ENCODE measurements at regions not wholly inside any gene's neighbourhood (a gene's known extent, or its start where the extent isn't known, plus 50 kb on each side); places are given as distances from the start of the nearest gene placed in this dataset.

DNA sequence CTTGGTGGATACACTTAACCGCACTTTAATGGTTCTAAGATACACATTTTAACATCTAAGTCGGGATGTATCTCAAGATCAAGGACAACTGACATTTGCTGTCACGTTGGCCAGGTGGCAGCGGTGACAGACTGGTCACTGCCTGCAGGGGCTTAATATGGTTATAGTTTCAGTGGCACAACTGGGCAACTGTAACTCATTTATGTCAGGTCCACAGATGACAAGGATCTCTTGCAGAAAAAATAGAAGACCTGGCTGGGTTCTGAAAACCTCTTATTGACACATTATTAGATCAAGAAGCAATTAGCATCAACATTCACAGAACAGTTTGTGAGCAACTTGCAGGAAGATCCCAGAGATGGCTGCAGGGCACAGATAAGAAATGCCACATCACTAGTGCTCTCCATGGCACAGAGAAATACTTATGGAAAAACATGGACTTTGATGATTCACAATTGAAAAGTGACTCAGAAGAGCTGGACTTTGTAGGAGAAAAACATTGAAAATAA, 99.6 kb upstream of the SORBS2 start:
- no peaks in the 10 kb centered on the region for H3K9me3 ChIP-seq (ENCODE audit: control insufficient read depth in 2 of 2, low read length in 2 of 2)
- no peaks in the 10 kb centered on the region for H3K27me3 ChIP-seq (ENCODE audit: control insufficient read depth in 1 of 2, insufficient read depth in 2 of 2, low read length in 2 of 2)
- H3K4me1 ChIP-seq (ENCODE audit: control insufficient read depth, insufficient read depth, low read length): no peaks in the 10 kb centered on the region
- no peak overlapping the region for H3K27ac ChIP-seq (ENCODE audit: low read length)
- no peak overlapping the region for H3K9ac ChIP-seq (ENCODE audit: low read length in 2 of 2)
- H3K36me3 ChIP-seq (ENCODE audit: control insufficient read depth in 2 of 2, insufficient read depth in 2 of 2, low read length in 2 of 2): no peaks in the 10 kb centered on the region
- H3K4me3 ChIP-seq (ENCODE audit: low read length in 2 of 2): no peak overlapping the region

GRCh38 chr4:185912779-185913178, 100.8 kb upstream of the SORBS2 start:
- Histone ChIP-seq H3K9me3 (ENCODE audit: control insufficient read depth in 2 of 2, low read length in 2 of 2) (no peaks in the 10 kb centered on the region), H3K4me3 (ENCODE audit: low read length in 2 of 2) (no peak overlapping the region), H3K27me3 (ENCODE audit: control insufficient read depth in 1 of 2, insufficient read depth in 2 of 2, low read length in 2 of 2) (no peaks in the 10 kb centered on the region), H3K4me1 (ENCODE audit: control insufficient read depth, insufficient read depth, low read length) (no peaks in the 10 kb centered on the region), H3K27ac (ENCODE audit: low read length) (no peak overlapping the region), H3K9ac (ENCODE audit: low read length in 2 of 2) (no peak overlapping the region), H3K36me3 (ENCODE audit: control insufficient read depth in 2 of 2, insufficient read depth in 2 of 2, low read length in 2 of 2) (no peaks in the 10 kb centered on the region)

- Histone ChIP-seq H3K36me3 (ENCODE audit: control insufficient read depth in 2 of 2, insufficient read depth in 2 of 2, low read length in 2 of 2) (no peaks in the 10 kb centered on the region), H3K4me3 (ENCODE audit: low read length in 2 of 2) (no peak overlapping the region), H3K9ac (ENCODE audit: low read length in 2 of 2) (no peak overlapping the region), H3K9me3 (ENCODE audit: control insufficient read depth in 2 of 2, low read length in 2 of 2) (no peaks in the 10 kb centered on the region), H3K27me3 (ENCODE audit: control insufficient read depth in 1 of 2, insufficient read depth in 2 of 2, low read length in 2 of 2) (no peaks in the 10 kb centered on the region), H3K27ac (ENCODE audit: low read length) (no peak overlapping the region), H3K4me1 (ENCODE audit: control insufficient read depth, insufficient read depth, low read length) (no peaks in the 10 kb centered on the region)
Measured at GRCh38 chr4:185914583-185915199, 102.7 kb upstream of the SORBS2 start.

GRCh38 chr4:185915271-185915670, 103.3 kb upstream of the SORBS2 start:
- Histone ChIP-seq H3K4me3 (ENCODE audit: low read length in 2 of 2) (no peak overlapping the region), H3K36me3 (ENCODE audit: control insufficient read depth in 2 of 2, insufficient read depth in 2 of 2, low read length in 2 of 2) (no peaks in the 10 kb centered on the region), H3K9me3 (ENCODE audit: control insufficient read depth in 2 of 2, low read length in 2 of 2) (no peaks in the 10 kb centered on the region), H3K27me3 (ENCODE audit: control insufficient read depth in 1 of 2, insufficient read depth in 2 of 2, low read length in 2 of 2) (no peaks in the 10 kb centered on the region), H3K4me1 (ENCODE audit: control insufficient read depth, insufficient read depth, low read length) (no peaks in the 10 kb centered on the region), H3K27ac (ENCODE audit: low read length) (no peak overlapping the region), H3K9ac (ENCODE audit: low read length in 2 of 2) (no peak overlapping the region)

DNA sequence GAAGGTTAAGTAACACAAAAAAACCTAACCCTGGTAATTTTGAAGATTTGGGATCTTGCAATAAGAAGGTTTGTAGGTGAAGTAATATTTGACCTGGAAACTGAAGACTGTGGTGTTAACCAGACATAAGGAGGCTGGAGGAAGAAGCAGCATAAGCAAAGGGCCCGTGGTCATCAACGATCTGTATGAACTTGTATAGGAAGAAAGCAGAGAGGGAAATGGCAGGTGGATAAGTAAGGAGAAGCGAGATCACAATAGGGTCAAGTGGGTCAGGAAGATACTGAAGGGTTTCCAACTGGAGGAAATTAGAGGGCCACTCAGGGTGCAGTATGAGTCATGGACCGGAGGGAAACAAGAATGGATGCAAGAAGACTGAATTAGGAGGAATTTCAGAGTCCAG, 103.8 kb upstream of the SORBS2 start:
- H3K27me3 ChIP-seq (ENCODE audit: control insufficient read depth in 1 of 2, insufficient read depth in 2 of 2, low read length in 2 of 2): no peaks in the 10 kb centered on the region
- no peak overlapping the region for H3K9ac ChIP-seq (ENCODE audit: low read length in 2 of 2)
- no peaks in the 10 kb centered on the region for H3K36me3 ChIP-seq (ENCODE audit: control insufficient read depth in 2 of 2, insufficient read depth in 2 of 2, low read length in 2 of 2)
- no peak overlapping the region for H3K4me3 ChIP-seq (ENCODE audit: low read length in 2 of 2)
- H3K27ac ChIP-seq (ENCODE audit: low read length): no peak overlapping the region
- H3K9me3 ChIP-seq (ENCODE audit: control insufficient read depth in 2 of 2, low read length in 2 of 2): no peaks in the 10 kb centered on the region
- H3K4me1 ChIP-seq (ENCODE audit: control insufficient read depth, insufficient read depth, low read length): no peaks in the 10 kb centered on the region

DNA sequence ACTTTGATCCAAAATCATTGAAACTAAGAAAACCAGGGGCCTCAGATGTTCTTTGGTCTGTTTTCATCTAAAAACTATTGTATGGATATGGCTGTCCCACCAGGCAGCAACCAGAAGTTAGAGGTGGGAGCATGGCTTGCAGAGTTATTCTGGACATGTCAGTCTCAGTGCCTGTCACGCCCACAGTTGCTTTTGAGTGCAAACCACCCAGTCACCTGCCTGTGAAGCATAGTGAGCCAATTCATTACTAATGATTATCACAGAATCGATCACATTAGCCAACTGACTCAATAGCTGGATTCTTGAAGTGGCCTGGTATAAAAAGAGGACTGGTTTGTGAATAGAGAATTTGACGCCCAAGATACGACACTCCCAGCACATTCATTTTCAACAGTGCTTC, 104.2 kb upstream of the SORBS2 start:
- Histone ChIP-seq H3K36me3 (ENCODE audit: control insufficient read depth in 2 of 2, insufficient read depth in 2 of 2, low read length in 2 of 2) (no peaks in the 10 kb centered on the region), H3K4me1 (ENCODE audit: control insufficient read depth, insufficient read depth, low read length) (no peaks in the 10 kb centered on the region), H3K9ac (ENCODE audit: low read length in 2 of 2) (no peak overlapping the region), H3K4me3 (ENCODE audit: low read length in 2 of 2) (no peak overlapping the region), H3K27ac (ENCODE audit: low read length) (no peak overlapping the region), H3K9me3 (ENCODE audit: control insufficient read depth in 2 of 2, low read length in 2 of 2) (no peaks in the 10 kb centered on the region), H3K27me3 (ENCODE audit: control insufficient read depth in 1 of 2, insufficient read depth in 2 of 2, low read length in 2 of 2) (no peaks in the 10 kb centered on the region)

DNA sequence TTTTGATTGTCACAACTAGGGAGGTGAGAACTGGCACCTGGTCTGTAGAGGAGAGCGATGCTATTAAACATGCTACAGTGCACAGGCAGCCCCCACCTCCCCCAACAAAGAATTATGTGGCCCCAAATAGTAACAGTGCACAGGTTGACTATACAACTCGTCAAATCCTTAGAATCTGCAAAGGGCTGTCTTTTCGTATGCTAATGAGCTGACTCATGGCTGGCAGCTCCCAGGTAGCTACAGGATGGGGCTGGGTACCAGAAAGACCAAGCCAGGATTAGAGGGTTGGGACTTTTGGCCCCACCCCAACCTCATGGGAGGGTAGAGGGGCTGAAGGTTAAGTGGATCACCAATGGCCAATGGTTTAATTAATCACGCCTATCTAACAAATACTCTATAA, 104.7 kb upstream of the SORBS2 start:
- no peaks in the 10 kb centered on the region for H3K27me3 ChIP-seq (ENCODE audit: control insufficient read depth in 1 of 2, insufficient read depth in 2 of 2, low read length in 2 of 2)
- H3K9me3 ChIP-seq (ENCODE audit: control insufficient read depth in 2 of 2, low read length in 2 of 2): no peaks in the 10 kb centered on the region
- no peaks in the 10 kb centered on the region for H3K4me1 ChIP-seq (ENCODE audit: control insufficient read depth, insufficient read depth, low read length)
- no peak overlapping the region for H3K27ac ChIP-seq (ENCODE audit: low read length)
- H3K4me3 ChIP-seq (ENCODE audit: low read length in 2 of 2): no peak overlapping the region
- no peak overlapping the region for H3K9ac ChIP-seq (ENCODE audit: low read length in 2 of 2)
- no peaks in the 10 kb centered on the region for H3K36me3 ChIP-seq (ENCODE audit: control insufficient read depth in 2 of 2, insufficient read depth in 2 of 2, low read length in 2 of 2)

- no peak overlapping the region for H3K4me3 ChIP-seq (ENCODE audit: low read length in 2 of 2)
- H3K36me3 ChIP-seq (ENCODE audit: control insufficient read depth in 2 of 2, insufficient read depth in 2 of 2, low read length in 2 of 2): no peaks in the 10 kb centered on the region
- no peaks in the 10 kb centered on the region for H3K9me3 ChIP-seq (ENCODE audit: control insufficient read depth in 2 of 2, low read length in 2 of 2)
- H3K27me3 ChIP-seq (ENCODE audit: control insufficient read depth in 1 of 2, insufficient read depth in 2 of 2, low read length in 2 of 2): no peaks in the 10 kb centered on the region
- no peaks in the 10 kb centered on the region for H3K4me1 ChIP-seq (ENCODE audit: control insufficient read depth, insufficient read depth, low read length)
- no peak overlapping the region for H3K27ac ChIP-seq (ENCODE audit: low read length)
- H3K9ac ChIP-seq (ENCODE audit: low read length in 2 of 2): no peak overlapping the region
Measured at GRCh38 chr4:185919107-185919506, 107.1 kb upstream of the SORBS2 start.

DNA sequence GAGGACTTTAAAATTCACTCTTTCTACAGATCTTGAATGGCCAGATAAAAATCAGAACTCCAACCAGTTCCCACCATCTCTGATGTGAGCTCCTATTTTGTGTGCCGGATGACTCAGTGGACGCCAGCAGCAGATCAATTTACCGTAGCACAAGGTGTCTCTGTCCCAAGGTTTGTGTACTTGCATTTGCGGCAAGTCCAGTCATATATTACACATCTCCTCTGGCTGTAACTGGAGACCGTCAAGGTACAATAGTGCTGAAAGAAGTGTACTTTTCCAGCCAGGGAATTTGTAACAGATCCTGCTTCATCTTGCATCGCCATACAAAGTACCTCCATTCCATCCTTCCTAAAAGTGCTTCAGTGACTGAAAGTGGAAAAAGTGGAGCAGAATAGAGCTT, 108.2 kb upstream of the SORBS2 start:
- no peak overlapping the region for H3K4me3 ChIP-seq (ENCODE audit: low read length in 2 of 2)
- no peak overlapping the region for H3K9ac ChIP-seq (ENCODE audit: low read length in 2 of 2)
- no peaks in the 10 kb centered on the region for H3K27me3 ChIP-seq (ENCODE audit: control insufficient read depth in 1 of 2, insufficient read depth in 2 of 2, low read length in 2 of 2)
- no peaks in the 10 kb centered on the region for H3K4me1 ChIP-seq (ENCODE audit: control insufficient read depth, insufficient read depth, low read length)
- H3K27ac ChIP-seq (ENCODE audit: low read length): no peak overlapping the region
- no peaks in the 10 kb centered on the region for H3K9me3 ChIP-seq (ENCODE audit: control insufficient read depth in 2 of 2, low read length in 2 of 2)
- no peaks in the 10 kb centered on the region for H3K36me3 ChIP-seq (ENCODE audit: control insufficient read depth in 2 of 2, insufficient read depth in 2 of 2, low read length in 2 of 2)

- Histone ChIP-seq H3K27ac (ENCODE audit: low read length) (no peak overlapping the region), H3K4me3 (ENCODE audit: low read length in 2 of 2) (no peak overlapping the region), H3K9me3 (ENCODE audit: control insufficient read depth in 2 of 2, low read length in 2 of 2) (no peaks in the 10 kb centered on the region)
Measured at GRCh38 chr4:185920691-185921260, 108.8 kb upstream of the SORBS2 start.

More at GRCh38 chr4:185920691-185921260, 108.8 kb upstream of the SORBS2 start:
- H3K4me1 ChIP-seq (ENCODE audit: control insufficient read depth, insufficient read depth, low read length): no peaks in the 10 kb centered on the region
- H3K27me3 ChIP-seq (ENCODE audit: control insufficient read depth in 1 of 2, insufficient read depth in 2 of 2, low read length in 2 of 2): no peaks in the 10 kb centered on the region
- no peak overlapping the region for H3K9ac ChIP-seq (ENCODE audit: low read length in 2 of 2)
- H3K36me3 ChIP-seq (ENCODE audit: control insufficient read depth in 2 of 2, insufficient read depth in 2 of 2, low read length in 2 of 2): no peaks in the 10 kb centered on the region
